ENCODE measurements at regions not wholly inside any gene's neighbourhood (a gene's known extent, or its start where the extent isn't known, plus 50 kb on each side); places are given as distances from the start of the nearest gene placed in this dataset.

- no peak for TF ChIP-seq KDM4B (IDR thresholded peaks at IDR 0.05; ENCODE audit: borderline replicate concordance in 2 of 2, low read depth in 1 of 2)
- TF ChIP-seq CBX1 (IDR thresholded peaks at IDR 0.05; ENCODE audit: low read depth) = no peak
- TF ChIP-seq ZNF263 (CRISPR knock-in tag; IDR thresholded peaks at IDR 0.05; ENCODE audit: borderline replicate concordance) = no peak
These were observed 530.3 kb downstream of the SPATA31D1 start (continued) for GRCh38 chr9:82518868-82519267.

- Histone ChIP-seq H3K9me3 (replicated peaks; ENCODE audit: control insufficient read depth, insufficient read depth, low read depth, low read length) (no peaks in the 10 kb centered on the region), H2AFZ (ENCODE audit: low read depth, low read length) (no peak overlapping the region), H3K79me2 (ENCODE audit: control insufficient read depth, insufficient read depth, low read length) (no peaks in the 10 kb centered on the region), H4K20me1 (replicated peaks; ENCODE audit: control insufficient read depth, insufficient read depth, low read length) (no peaks in the 10 kb centered on the region), H3K27me3 (ENCODE audit: control insufficient read depth in 2 of 2, insufficient read depth in 2 of 2, low read length in 2 of 2) (no peaks in the 10 kb centered on the region), H3K27ac (ENCODE audit: extremely low read depth, low read depth, low read length) (no peak overlapping the region), H3K4me1 (replicated peaks in 1 of 2; ENCODE audit: control insufficient read depth in 2 of 2, insufficient read depth in 2 of 2, low read length in 2 of 2) (no peaks in the 10 kb centered on the region), H3K36me3 (ENCODE audit: control insufficient read depth, insufficient read depth, low read length) (no peaks in the 10 kb centered on the region), H3K9ac (ENCODE audit: insufficient read depth in 1 of 2, low read depth in 2 of 2, low read length in 2 of 2) (no peak overlapping the region), H3K9me1 (ENCODE audit: control insufficient read depth, insufficient read depth, low read length) (no peaks in the 10 kb centered on the region), H3K4me3 (no peak overlapping the region), H3K4me2 (ENCODE audit: insufficient read depth, low read length) (no peak overlapping the region)
- BruUV-seq (replicated peaks) = no TSS peak
- WGBS (ENCODE audit: insufficient coverage, low coverage, missing lambda C conversion rate) = 0% methylated on average over 1 of the region's 1 CpG
- intact Hi-C loops (cut with micrococcal nuclease) = no loop called here
- in situ Hi-C loops (cut with MboI) = no loop called here
- CTCF ChIA-PET (ENCODE audit: low intra/inter-chr PET ratio) = no interaction called here
- DNase-seq (ENCODE audit: extremely low read depth in 1 of 4, low spot score in 3 of 4) (no peak), FAIRE-seq (no peak), ATAC-seq (no peak)
- POLR2A ChIA-PET = no interaction called here
- TF ChIP-seq MLX (CRISPR knock-in tag; conservative IDR thresholded peaks at IDR 0.05) (no peak), PCBP1 (IDR thresholded peaks at IDR 0.05; ENCODE audit: low read depth, low read length, poor library complexity, severe bottlenecking) (no peak), ZNF583 (CRISPR knock-in tag; IDR thresholded peaks at IDR 0.05) (no peak), HDAC3 (IDR thresholded peaks at IDR 0.05; ENCODE audit: borderline replicate concordance, partially characterized antibody) (no peak), TARDBP (IDR thresholded peaks at IDR 0.05) (no peak), DMBX1 (CRISPR knock-in tag; IDR thresholded peaks at IDR 0.05; ENCODE audit: borderline replicate concordance) (no peak), ZFP1 (CRISPR knock-in tag; IDR thresholded peaks at IDR 0.05) (no peak), ZNF165 (CRISPR knock-in tag; IDR thresholded peaks at IDR 0.05; ENCODE audit: borderline replicate concordance) (no peak), ZNF518B (CRISPR knock-in tag; IDR thresholded peaks at IDR 0.05) (no peak), ZNF584 (CRISPR knock-in tag; IDR thresholded peaks at IDR 0.05; ENCODE audit: low read depth) (no peak), NR2C2 (CRISPR knock-in tag; IDR thresholded peaks at IDR 0.05) (no peak), NR2C2 (tag; IDR thresholded peaks at IDR 0.05) (no peak)
These were observed 530.8 kb downstream of the SPATA31D1 start for GRCh38 chr9:82519332-82519731.

Data from K562 (cell line).